GM19468 (cell line): ENCODE measurements at regions not wholly inside any gene's neighbourhood (a gene's known extent, or its start where the extent isn't known, plus 50 kb on each side); places are given as distances from the start of the nearest gene placed in this dataset.
"Not testable (repeated sequence)": the region's sequence is repeated elsewhere in the genome, so short reads cannot be mapped to it uniquely, and the experiment has no call there.

ENCODE experiments used
- ATAC-seq: cut with Tn5 transposase; IDR thresholded peaks from one replicate; pipeline ENCODE4 v1.9.1; 2021; ENCODE audit warnings: mild to moderate bottlenecking, moderate library complexity, moderate number of reproducible peaks; ENCODE audit not compliant: unreplicated experiment; ENCODE audit errors: extremely low read depth

DNA sequence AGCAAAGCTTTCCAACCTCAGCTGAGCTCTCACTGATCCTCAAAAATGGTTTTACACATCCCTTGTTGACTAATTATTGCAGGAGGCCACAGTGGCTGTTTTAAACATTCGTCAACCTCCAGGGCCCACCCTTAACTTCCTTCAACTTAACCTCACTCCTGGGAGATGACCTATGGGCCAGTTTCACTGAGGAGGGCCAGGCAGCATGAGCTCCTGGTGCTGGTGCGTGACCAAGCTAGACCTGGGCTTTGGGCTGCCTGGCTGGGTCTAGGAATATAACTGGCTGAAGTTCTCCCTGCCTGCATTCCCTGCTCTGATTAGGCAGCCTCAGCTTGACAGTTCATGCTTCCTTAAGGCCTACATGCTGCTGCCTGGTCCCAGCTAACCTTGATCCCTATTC is 273.7 kb upstream of the ATP11B start:
- ATAC-seq: no peak

DNA sequence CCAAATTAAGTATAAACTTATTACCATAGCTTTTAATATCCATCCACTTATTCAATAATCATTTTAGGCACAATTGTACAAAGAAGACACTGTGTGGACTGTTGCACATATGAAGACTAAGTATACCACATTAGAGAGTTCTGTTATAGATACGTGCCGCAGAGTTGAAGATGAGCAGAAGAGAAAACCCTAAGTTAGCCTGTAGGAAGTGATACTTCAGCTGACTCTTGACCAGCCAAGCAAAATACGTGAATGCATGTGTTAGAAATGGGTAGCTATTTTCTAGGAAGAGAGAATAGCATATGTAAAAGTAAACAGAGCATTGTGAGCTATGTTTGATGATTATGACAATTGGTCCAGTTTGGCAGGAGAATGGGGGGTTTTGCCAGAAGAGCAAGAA is 272.0 kb upstream of the ATP11B start:
- ATAC-seq: no peak

DNA sequence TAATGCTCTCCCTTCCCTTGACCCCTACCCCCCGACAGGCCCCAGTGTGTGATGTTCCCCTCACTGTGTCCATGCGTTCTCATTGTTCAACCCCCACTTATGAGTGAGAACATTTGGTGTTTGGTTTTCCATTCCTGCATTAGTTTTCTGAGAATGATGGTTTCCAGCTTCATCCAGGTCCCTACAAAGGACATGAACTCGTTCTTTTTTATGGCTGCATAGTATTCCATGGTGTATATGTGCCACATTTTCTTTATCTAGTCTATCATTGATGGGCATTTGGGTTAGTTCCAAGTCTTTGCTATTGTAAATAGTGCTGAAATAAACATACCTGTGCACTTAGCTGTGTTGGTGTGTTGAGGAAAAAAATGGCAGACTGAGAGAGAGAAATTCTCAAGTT is 269.9 kb upstream of the ATP11B start:
- ATAC-seq: not testable (repeated sequence)

DNA sequence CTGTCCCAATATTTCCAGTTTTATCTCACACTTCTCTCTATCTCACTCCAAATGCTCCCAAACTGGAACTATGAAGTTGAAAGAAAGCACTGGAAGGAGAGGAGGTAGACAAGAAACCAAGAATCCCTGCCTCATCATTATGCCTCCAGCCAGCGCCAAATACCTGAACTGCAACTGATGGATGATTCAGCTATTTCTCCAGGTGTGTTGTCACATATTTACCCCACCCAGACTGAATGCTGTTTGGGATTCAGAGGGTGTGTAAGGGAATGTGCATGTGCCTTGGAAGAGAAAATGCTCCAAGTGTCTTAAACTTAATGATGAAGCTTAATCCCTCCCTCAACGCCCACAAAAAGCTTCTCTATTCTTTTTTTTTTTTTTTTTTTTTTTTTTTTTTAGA is 269.5 kb upstream of the ATP11B start:
- no peak for ATAC-seq

DNA sequence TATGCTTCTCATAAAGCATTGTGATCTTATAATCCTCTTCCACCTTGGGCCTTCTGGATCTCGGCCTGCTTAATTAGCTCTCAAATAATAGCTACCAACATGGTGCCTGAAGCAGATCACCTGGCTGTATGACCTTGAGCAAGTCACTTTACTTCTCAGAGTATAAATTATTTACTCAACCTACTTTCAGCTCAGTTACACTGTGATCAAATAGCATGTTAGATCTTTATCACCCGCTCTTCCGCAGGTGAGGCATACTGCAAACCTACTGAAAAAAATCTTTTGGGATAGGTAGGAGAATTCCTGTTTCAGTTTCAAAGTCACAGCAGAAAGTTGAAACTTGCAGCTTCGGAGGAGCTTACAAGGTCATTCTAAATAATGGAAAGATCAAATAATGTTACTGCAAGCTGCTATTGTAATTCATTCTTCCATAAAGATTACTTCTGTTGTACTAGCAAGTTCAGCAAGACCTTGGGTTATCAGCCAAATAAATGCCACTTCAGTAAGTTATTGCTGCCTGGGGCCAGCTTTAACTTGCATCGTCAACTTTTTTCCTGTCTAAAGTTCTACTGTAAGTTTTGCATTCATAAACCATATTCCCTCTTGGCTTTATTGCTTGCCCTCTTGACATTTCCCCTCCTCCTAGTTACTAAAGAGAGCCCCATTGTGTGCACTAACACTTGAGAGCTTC is 268.4 kb upstream of the ATP11B start:
- no peak for ATAC-seq

DNA sequence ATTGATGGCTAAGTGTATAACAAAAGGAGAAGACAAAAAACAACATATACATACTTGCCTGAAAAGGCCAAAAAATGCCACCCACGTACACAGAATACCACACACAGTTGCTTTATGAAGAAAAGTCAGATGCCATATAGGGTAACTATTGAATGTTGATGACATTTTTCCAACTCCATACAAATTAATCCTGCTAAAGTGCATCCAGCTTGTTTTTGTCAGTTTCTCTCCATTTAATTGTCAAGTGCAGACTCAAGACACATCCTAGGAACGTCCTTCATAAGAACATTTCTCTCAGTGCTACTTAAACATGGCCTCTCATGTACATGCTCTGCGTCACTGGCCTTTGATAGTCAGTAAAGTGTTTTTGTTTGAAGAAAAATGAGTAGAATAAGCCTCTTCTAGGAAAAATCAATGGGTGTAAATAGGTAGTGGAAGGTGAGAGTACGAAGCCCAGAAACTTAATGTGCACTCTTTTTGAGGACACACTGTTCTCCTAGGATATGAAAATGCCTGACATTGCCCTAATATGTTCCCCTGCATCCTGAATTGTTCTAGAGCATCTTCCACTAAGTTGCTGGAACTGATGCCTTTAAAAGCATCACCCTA is 267.4 kb upstream of the ATP11B start:
- ATAC-seq: no peak

DNA sequence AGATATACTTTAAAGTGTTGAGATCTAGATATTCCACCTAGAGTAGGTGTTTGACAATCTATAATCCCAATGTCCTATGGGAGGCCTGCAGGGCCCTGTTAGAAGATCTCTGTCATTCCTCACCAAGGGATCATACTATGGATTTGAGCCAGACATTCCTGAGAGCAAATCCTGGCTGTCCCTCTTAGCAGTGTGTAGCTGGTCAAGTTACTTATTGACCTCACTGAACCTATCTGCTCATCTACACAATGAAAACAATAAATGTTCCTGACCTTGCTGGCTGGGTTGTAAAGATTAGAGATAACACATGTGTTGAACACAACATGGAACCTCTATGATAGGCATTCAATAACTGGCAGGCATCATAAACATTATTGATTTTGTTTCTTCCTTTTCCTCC is 265.6 kb upstream of the ATP11B start:
- no peak for ATAC-seq

DNA sequence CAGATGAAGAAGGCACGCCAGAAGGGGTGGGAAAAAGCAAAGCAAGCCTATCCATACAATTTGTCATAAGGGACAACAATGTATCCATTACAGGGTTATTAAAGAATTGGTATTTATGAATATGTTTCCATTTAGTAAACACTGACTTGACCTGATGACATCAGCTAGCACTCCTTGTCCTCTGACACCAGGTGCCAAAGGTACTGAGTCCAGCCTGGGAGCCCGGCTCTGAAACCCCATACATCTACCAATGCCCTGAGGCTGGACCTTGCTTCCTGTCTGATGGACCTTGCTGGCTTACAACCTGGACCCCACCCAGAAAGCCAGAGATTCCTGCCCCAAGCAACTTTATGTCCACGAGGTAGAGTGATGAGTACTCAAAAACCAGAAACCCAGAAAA is 263.0 kb upstream of the ATP11B start:
- no peak for ATAC-seq

DNA sequence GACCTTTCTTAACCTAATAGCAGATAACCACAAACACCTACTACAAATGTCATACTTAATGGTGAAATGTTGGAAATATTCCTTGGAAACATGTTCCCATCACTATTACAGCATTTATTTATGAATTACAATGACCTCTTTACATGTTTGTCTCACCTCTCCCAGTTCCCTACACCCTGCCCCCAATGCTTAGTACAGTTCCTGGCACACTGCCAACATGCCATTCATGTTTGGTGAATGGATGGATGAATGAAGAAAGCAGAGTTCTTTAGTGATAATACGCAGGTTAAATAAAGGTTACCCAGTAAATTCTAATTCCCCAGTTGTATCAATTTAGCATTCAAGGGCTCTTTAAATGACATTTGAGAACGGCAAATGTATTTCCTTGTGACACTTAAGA is 259.9 kb upstream of the ATP11B start:
- ATAC-seq: no peak

DNA sequence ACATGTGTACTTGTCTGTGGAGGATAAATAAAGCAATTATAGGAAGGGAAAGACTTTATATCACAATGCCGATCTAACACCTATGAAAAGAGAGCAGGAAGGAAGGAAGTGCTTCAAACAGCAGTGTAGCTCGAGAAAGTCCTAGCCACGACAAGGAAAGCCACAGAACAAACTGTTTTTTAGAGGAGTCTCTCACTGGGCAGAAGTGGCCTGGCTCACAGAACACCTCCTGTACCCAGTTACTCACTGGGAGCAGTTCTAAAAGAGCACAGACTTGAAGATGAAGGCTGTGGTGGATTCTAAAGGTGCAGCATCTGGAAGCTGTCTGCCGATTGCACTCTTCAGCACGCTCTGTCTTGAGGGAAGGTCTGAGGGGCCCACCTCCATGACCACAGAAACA is 248.8 kb upstream of the ATP11B start:
- no peak for ATAC-seq

DNA sequence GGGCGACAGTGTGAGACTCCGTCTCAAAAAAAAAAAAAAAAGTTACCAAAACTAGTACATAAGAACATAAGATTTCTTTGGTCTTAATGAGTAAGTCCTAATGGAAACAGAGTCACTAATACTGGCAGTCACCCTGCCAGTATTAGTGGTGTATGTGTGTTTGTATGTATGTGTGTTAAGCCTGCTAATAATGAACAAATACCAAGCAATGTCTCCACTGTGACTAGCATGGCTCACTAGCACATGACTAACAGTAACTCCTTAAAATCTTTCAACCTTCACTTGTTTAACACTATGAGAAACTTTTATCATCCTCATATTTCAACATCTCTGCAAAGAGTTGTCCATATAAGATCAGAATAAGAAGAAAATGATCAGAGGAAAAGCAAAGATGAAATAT is 231.0 kb upstream of the ATP11B start:
- ATAC-seq: no peak

DNA sequence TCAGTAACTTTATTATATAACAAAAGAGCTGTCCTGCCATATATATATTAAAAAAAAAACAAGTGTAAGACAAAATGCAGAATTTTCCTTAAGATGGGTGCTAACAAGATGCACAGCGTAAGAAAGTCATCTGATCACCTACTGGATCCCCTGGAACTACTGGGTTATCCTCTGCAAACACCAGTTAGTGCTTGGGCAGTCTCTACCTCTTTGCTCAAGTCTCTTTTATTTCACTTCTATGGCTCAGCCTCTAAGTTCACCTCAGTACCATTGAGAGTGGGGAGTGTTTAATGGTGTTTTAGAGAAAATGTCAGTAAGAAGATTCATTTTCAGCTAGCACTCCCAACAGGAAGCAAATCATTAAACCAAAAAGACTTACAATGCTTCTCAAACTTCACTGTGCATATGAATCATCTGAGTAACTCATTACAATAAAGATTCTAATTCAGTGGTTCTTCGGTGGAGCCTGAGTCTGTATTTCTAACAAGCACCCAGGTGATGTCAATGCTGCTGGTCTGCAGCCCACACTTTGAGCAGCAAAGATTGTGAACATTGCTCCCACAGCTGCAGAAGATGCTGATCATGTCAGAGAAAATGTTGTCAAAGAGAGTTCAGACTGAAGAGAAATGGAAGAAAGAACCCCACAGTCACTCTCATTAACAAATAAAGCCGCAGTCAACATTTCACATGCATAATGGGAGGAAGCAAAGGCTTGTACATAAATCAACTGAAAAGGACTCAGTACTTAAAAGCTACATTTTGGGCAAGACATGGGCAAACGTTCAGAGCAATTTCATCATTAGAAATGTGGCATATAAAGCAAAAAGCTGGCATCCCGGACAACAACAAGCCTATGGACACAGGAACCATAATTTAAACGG is 227.1 kb upstream of the ATP11B start:
- no peak for ATAC-seq

DNA sequence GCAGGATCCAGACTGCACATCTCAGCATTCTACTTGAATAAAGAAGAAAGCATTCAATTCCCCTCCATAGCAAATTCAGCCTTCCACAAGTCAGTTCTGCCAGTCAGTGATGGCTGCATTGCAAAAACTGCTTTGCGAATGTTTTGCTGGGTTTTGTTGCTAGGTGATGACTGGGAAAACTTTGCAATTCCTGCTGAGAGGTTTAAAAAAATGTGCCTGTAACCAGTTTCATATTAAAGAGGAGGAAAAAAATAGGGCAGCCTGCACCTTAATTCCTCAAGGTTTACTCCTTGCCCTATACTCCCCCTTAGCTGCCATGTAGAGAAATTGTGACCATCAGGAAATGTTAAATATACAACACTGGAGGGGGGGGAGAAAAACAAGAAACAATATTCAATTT is 225.6 kb upstream of the ATP11B start:
- ATAC-seq: no peak

DNA sequence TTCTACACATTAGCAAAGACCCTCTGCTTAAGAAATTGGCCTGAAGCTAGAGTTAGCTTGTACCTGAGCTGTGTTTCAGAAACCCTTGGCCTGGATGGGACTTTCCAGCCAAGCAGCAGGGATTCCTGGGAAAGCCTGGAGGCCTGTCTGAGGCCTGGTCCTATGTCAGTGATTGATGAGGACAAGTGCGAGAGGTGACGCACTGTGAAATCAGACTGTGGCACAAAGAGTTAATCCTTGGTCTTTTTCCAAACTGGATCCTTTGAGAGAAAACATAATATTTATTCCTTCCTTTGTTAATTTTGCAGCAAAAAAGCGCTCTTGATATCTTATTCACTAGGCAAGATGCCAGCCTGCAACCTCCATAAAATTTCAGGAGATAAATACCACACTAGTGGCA is 225.0 kb upstream of the ATP11B start:
- no peak for ATAC-seq

DNA sequence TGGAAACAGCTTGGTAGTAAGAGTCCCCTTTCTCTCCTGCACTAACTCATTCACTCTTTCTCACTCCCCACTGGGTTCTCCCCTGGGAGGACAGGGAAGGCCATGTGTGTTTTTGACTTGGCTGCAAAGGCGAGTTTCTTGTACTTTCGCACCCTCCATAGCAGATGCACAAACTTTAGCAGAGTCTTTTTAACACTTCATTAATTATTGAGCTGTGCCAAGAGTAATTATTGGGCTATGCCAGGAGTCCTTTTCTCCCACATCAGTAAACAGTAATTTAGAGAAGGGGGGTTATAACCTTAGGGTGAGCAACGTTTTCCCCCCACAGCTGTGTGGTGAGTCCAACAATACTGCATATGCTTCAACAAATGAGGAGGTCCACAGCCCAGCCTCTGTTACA is 224.4 kb upstream of the ATP11B start:
- ATAC-seq: no peak

DNA sequence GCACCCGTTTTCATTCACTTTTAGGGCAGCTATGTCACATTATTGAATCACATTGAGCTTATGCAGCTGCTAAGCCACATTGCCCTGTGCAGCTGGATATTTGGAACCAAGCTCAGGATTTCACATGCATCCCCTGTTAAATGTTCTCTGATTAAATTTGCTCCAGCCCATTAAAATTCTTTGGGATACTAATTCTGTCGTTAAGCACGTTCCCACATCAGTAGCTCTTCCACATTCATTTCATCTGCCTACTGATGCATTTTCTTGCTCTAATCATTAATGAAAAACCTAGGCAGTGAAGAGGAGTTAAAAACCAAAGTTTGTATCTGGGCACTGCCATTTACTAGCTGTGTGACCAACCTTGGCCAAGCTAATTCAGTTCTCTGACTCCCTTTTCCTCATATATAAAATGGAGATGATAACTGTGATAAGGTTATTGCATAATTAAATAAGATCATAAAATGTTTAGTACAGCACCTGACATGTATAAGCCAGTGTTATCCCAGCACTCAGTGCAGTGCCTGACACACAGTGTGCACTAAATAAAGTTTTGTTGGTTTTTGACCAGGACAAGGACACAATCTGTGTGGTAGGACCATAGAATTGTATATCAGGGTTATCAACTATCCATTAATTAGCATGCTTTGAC is 222.2 kb upstream of the ATP11B start:
- ATAC-seq: no peak

DNA sequence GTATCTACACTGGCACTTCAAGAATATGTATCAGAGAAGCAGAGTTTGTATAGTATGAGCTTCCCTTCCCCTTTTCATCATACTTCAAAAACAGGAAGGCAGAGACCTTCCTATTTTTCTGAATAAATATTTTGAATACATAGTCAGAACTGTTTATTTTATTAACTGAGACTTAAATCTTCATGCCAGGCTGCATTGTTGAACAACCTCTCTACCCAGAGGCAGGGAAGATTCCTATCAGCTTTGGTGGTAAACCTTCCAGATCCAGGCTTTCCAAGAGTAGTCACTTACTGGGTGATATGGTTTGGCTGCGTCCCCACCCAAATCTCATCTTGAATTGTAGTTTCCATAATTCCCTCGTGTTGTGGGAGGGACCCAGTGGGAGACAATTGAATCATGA is 217.4 kb upstream of the ATP11B start:
- ATAC-seq: no peak

DNA sequence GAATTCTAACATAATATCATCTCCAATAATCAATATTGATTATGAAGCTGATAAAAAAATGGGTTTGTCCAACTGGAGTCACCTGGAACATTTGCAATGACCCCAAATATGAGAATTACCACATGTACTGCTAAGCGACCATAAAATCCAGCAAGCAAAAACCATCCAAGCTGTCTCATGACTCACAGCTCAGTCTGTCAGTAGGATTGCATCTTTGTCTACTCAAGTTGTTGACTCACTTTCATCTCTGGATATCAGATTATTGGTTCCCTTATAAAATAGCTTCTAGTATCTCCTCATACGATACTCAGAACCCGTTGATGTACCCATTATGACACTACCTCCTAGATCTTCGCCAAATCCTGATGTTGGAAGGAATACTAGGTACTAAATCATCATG is 209.8 kb upstream of the ATP11B start:
- ATAC-seq: no peak

DNA sequence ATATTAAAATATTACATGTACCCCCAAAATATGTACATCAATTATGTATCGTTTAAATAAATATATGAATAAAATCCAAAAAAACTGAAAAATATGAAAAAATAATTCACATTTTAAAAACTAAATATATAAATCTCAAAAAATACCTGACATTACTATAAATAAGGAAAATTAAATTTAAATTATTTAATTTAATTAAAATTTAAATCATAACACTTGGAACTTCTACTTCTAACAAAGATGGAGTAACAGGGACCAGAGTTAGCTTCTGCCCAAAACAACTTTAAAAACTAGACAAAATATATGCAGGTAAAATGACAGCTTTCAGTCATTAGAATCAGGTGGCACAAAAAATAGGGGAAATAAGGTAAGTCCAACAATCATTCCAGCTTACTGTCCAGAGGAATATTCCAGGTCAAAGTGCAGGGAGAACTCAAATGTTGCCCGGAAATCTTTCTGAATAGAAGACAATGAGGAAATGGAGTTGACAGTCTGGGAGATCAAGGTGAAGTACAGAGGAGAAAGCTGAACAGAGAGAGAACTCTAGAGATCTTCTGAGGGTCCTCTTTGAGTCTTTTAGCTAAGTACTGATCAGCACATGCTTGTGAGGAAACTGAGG is 207.7 kb upstream of the ATP11B start:
- ATAC-seq: no peak

DNA sequence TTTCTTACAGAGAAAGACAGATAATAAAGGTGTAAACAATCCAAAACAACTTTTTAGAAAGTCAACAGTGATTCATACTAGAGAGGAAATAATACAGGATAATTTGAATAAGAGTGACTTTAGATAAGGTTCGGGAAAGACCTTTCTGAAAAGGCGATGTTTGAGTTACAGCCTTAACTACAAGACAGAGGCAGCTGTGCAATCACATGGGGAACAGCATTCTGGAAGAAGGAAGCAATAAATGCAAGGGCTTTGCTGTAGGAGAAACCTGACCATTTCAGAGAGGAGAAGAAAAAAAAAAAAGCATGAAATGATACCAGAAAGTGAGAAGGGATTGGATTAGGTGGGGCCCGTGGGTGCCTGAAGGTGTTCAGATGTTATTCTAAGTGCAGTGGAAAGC is 200.6 kb upstream of the ATP11B start:
- ATAC-seq: no peak
